H9 (cell line): ENCODE measurements at regions not wholly inside any gene's neighbourhood (a gene's known extent, or its start where the extent isn't known, plus 50 kb on each side); places are given as distances from the start of the nearest gene placed in this dataset.

Source experiments
- DNase-seq: peaks from one replicate; pipeline ENCODE4 v3.0.0-alpha.2; 2017
- H2AFZ ChIP-seq: one replicate; pipeline ENCODE4 v1.6.1; 2013; ENCODE audit warnings: mild to moderate bottlenecking, low read length, control low read depth, moderate library complexity
- H2AK5ac ChIP-seq: 2 replicates; pipeline ENCODE4 v1.6.1; 2013; ENCODE audit warnings: low read length, control low read depth, mixed read lengths; ENCODE audit not compliant: insufficient read length
- H2BK120ac ChIP-seq: one replicate; pipeline ENCODE4 v1.6.1; 2013; ENCODE audit warnings: low read depth, mild to moderate bottlenecking, low read length, control low read depth, inconsistent platforms; ENCODE audit not compliant: poor library complexity, severe bottlenecking
- H2BK12ac ChIP-seq: 2 replicates; pipeline ENCODE4 v1.6.1; 2013; ENCODE audit warnings: low read length, control low read depth, mixed read lengths, low read depth; ENCODE audit not compliant: insufficient read length
- H2BK15ac ChIP-seq: 2 replicates; pipeline ENCODE4 v1.6.1; 2013; ENCODE audit warnings: low read depth, low read length, control low read depth
- H2BK20ac ChIP-seq: one replicate; pipeline ENCODE4 v1.6.1; 2013; ENCODE audit warnings: low read depth, mild to moderate bottlenecking, low read length, control low read depth, inconsistent platforms; ENCODE audit not compliant: poor library complexity, severe bottlenecking
- H2BK5ac ChIP-seq: 2 replicates; pipeline ENCODE4 v1.6.1; 2013; ENCODE audit warnings: low read length, control low read depth, mixed read lengths; ENCODE audit not compliant: insufficient read length
- H3K14ac ChIP-seq: 2 replicates; pipeline ENCODE4 v1.6.1; 2013; ENCODE audit warnings: low read length, control low read depth; ENCODE audit not compliant: insufficient read depth
- H3K18ac ChIP-seq: 2 replicates; pipeline ENCODE4 v1.6.1; 2013; ENCODE audit warnings: low read depth, mild to moderate bottlenecking, mixed read lengths, low read length, control low read depth; ENCODE audit not compliant: insufficient read length
- H3K23ac ChIP-seq: 2 replicates; pipeline ENCODE4 v1.6.1; 2013; ENCODE audit warnings: low read length, control low read depth, mixed read lengths, low read depth; ENCODE audit not compliant: insufficient read length
- H3K23me2 ChIP-seq: 2 replicates; pipeline ENCODE4 v1.6.1; 2013; ENCODE audit warnings: low read depth, mild to moderate bottlenecking, mixed read lengths, low read length, control low read depth; ENCODE audit not compliant: insufficient read length, poor library complexity, severe bottlenecking
- H3K27ac ChIP-seq: 2 replicates; pipeline ENCODE4 v1.5.1; 2013; ENCODE audit warnings: low read length, control low read depth, mixed read lengths, low read depth; ENCODE audit not compliant: insufficient read length
- H3K27me3 ChIP-seq: 2 replicates; pipeline ENCODE4 v1.6.1; 2013; ENCODE audit warnings: low read length, control low read depth, inconsistent platforms; ENCODE audit not compliant: insufficient read depth
- H3K4ac ChIP-seq: 2 replicates; pipeline ENCODE4 v1.6.1; 2013; ENCODE audit warnings: low read depth, mild to moderate bottlenecking, control low read depth, inconsistent platforms, low read length, moderate library complexity
- H3K4me1 ChIP-seq: 2 replicates; pipeline ENCODE4 v1.6.1; 2013; ENCODE audit warnings: low read length, control low read depth, inconsistent platforms; ENCODE audit not compliant: insufficient read depth
- H3K4me2 ChIP-seq: 2 replicates; pipeline ENCODE4 v1.6.1; 2013; ENCODE audit warnings: low read length, control low read depth, mixed read lengths; ENCODE audit not compliant: insufficient read length, insufficient read depth
- H3K56ac ChIP-seq: 2 replicates; pipeline ENCODE4 v1.6.1; 2013; ENCODE audit warnings: low read depth, mild to moderate bottlenecking, mixed read lengths, low read length, control low read depth; ENCODE audit not compliant: insufficient read length
- H3K79me1 ChIP-seq: 2 replicates; pipeline ENCODE4 v1.6.1; 2013; ENCODE audit warnings: low read depth, mild to moderate bottlenecking, moderate library complexity, low read length, control low read depth, inconsistent platforms; ENCODE audit not compliant: insufficient read depth, poor library complexity, severe bottlenecking
- H3K79me2 ChIP-seq: 2 replicates; pipeline ENCODE4 v1.6.1; 2013; ENCODE audit warnings: low read length, control low read depth, inconsistent platforms; ENCODE audit not compliant: insufficient read depth
- H3K9ac ChIP-seq: 2 replicates; pipeline ENCODE4 v1.6.1; 2013; ENCODE audit warnings: low read length, control low read depth, mixed read lengths; ENCODE audit not compliant: insufficient read length; ENCODE audit errors: extremely low read depth
- H3K9me3 ChIP-seq: one replicate; pipeline ENCODE4 v1.6.1; 2013; ENCODE audit warnings: low read depth, low read length, inconsistent platforms; ENCODE audit not compliant: control insufficient read depth
- H3T11ph ChIP-seq: one replicate; pipeline ENCODE4 v1.6.1; 2013; ENCODE audit warnings: mild to moderate bottlenecking, low read length, control low read depth, inconsistent platforms
- H4K20me1 ChIP-seq: one replicate; pipeline ENCODE4 v1.6.1; 2013; ENCODE audit not compliant: control insufficient read depth, insufficient read length, insufficient read depth
- H4K5ac ChIP-seq: 2 replicates; pipeline ENCODE4 v1.6.1; 2013; ENCODE audit warnings: low read depth, mild to moderate bottlenecking, mixed read lengths, low read length, control low read depth; ENCODE audit not compliant: insufficient read length
- H4K8ac ChIP-seq: replicated peaks from 2 replicates; pipeline ENCODE4 v1.6.1; 2013; ENCODE audit warnings: low read length, control low read depth, mixed read lengths, low read depth; ENCODE audit not compliant: insufficient read length
- H4K91ac ChIP-seq: 2 replicates; pipeline ENCODE4 v1.6.1; 2013; ENCODE audit warnings: low read depth, mild to moderate bottlenecking, moderate library complexity, mixed read lengths, low read length, control low read depth; ENCODE audit not compliant: insufficient read length
- H3K27ac Mint-ChIP-seq, 3 experiments: 2 replicates in 2 of 3; 3 replicates in 1 of 3; pipeline ENCODE4 v1.8.0; 2020 to 2021; ENCODE audit warnings: mixed read lengths in 3 of 3, mild to moderate bottlenecking in 1 of 3, moderate library complexity in 1 of 3
- H3K27me3 Mint-ChIP-seq: 2 replicates; pipeline ENCODE4 v1.8.0; 2021; ENCODE audit warnings: low read depth, mild to moderate bottlenecking, moderate library complexity, mixed read lengths
- H3K36me3 Mint-ChIP-seq, 3 experiments: 2 replicates in 2 of 3; 3 replicates in 1 of 3; pipeline ENCODE4 v1.8.0; 2020 to 2021; ENCODE audit warnings: low read depth in 3 of 3, mixed read lengths in 3 of 3; ENCODE audit not compliant: insufficient read depth in 1 of 3
- H3K4me1 Mint-ChIP-seq, 2 experiments: 2 replicates each; pipeline ENCODE4 v1.8.0; 2020; ENCODE audit warnings: mixed read lengths in 2 of 2
- H3K4me3 Mint-ChIP-seq, 2 experiments: 2 replicates in 1 of 2; 3 replicates in 1 of 2; pipeline ENCODE4 v1.8.0; 2020 to 2021; ENCODE audit warnings: mild to moderate bottlenecking in 2 of 2, mixed read lengths in 2 of 2, moderate library complexity in 1 of 2
- H3K9me3 Mint-ChIP-seq, 2 experiments: 2 replicates in 1 of 2; 3 replicates in 1 of 2; pipeline ENCODE4 v1.8.0; 2020; ENCODE audit warnings: mild to moderate bottlenecking in 2 of 2, mixed read lengths in 2 of 2, moderate library complexity in 1 of 2
- WGBS: extraction: QIAGEN DNeasy Blood & Tissue Kit; methylation state at CpG from one replicate; pipeline ENCODE4 v1.1.7; 2013; ENCODE audit warnings: missing lambda C conversion rate, low lambda C conversion rate, mixed read lengths; ENCODE audit not compliant: insufficient read length; ENCODE audit errors: extremely low coverage; 5-methylcytosine and 5-hydroxymethylcytosine counted together
- TF ChIP-seq, protein P1 (sequence below): fragments of 200-600 bp; sonication (generic); conservative IDR thresholded peaks from 3 replicates; pipeline ENCODE4 v1.8.0; 2021; ENCODE audit warnings: antibody characterized with exemption, mild to moderate bottlenecking

DNA sequence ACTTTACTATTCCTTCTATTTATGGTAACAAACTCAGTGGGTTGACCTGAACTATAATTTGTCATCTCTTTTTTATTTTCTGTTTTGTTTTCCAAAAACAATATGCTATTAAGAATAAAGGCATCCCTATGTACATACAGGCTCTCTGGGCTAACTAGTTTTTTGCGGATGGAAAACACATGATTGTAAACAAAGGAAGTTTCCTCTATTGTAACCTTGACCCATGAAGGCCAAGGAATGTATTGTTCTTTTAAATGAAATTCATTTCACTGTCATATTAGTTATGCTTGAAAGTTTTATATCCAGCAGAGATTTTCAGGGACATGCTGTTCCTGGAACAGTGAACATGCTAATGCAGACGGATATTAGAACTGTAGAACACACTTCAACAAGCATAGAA, 705.0 kb upstream of the SEL1L start:
- Histone ChIP-seq H2BK12ac (no peak overlapping the region), H4K5ac (no peak overlapping the region), H3K18ac (no peak overlapping the region), H3K4me1 (no peaks in the 10 kb centered on the region), H3K23ac (no peak overlapping the region), H3K4me2 (no peak overlapping the region), H4K8ac (no peak overlapping the region), H3K14ac (no peak overlapping the region), H3K27ac (no peak overlapping the region), H3K79me2 (no peaks in the 10 kb centered on the region), H2BK20ac (no peak overlapping the region), H2AK5ac (no peak overlapping the region), H4K20me1 (no peaks in the 10 kb centered on the region), H3K79me1 (no peaks in the 10 kb centered on the region), H2BK5ac (no peak overlapping the region), H3K27me3 (no peaks in the 10 kb centered on the region), H3K56ac (no peak overlapping the region), H3K4ac (no peak overlapping the region), H3K9ac (no peak overlapping the region), H3T11ph (no peak overlapping the region), H4K91ac (no peak overlapping the region), H3K23me2 (no peaks in the 10 kb centered on the region), H2AFZ (no peak overlapping the region), H2BK15ac (no peak overlapping the region), H2BK120ac (no peak overlapping the region), H3K9me3 (no peaks in the 10 kb centered on the region)
- Mint-ChIP-seq H3K4me1 (peaks cover 2% of the 10 kb centered on the region in 2 experiments; a peak in 1 of 4 replicates), H3K4me3 (no peak overlapping the region), H3K27ac (no peak overlapping the region), H3K27me3 (no peaks in the 10 kb centered on the region), H3K36me3 (no peaks in the 10 kb centered on the region), H3K9me3 (no peaks in the 10 kb centered on the region)
- TF ChIP-seq, protein P1, sequence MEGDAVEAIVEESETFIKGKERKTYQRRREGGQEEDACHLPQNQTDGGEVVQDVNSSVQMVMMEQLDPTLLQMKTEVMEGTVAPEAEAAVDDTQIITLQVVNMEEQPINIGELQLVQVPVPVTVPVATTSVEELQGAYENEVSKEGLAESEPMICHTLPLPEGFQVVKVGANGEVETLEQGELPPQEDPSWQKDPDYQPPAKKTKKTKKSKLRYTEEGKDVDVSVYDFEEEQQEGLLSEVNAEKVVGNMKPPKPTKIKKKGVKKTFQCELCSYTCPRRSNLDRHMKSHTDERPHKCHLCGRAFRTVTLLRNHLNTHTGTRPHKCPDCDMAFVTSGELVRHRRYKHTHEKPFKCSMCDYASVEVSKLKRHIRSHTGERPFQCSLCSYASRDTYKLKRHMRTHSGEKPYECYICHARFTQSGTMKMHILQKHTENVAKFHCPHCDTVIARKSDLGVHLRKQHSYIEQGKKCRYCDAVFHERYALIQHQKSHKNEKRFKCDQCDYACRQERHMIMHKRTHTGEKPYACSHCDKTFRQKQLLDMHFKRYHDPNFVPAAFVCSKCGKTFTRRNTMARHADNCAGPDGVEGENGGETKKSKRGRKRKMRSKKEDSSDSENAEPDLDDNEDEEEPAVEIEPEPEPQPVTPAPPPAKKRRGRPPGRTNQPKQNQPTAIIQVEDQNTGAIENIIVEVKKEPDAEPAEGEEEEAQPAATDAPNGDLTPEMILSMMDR, result no peak
- DNase-seq, result no peak
- no CpG with 5 or more reads among the region's 2 CpGs for WGBS
